Neural cell (in vitro differentiated cells): ENCODE measurements at regions not wholly inside any gene's neighbourhood (a gene's known extent, or its start where the extent isn't known, plus 50 kb on each side); places are given as distances from the start of the nearest gene placed in this dataset.

Experiments used
- H2AFZ ChIP-seq: fragments of 200-600, 300-800 bp; sonication (generic), shearing (Covaris generic); 2 replicates; pipeline ENCODE4 v1.6.0; 2014; ENCODE audit warnings: low read depth, mild to moderate bottlenecking, antibody characterized with exemption, low read length, moderate library complexity
- H3F3A ChIP-seq: fragments of 200-600 bp; shearing (Covaris generic); 2 replicates; pipeline ENCODE4 v1.6.1; 2016; ENCODE audit warnings: mild to moderate bottlenecking, moderate library complexity, mixed read lengths, antibody characterized with exemption, low read length; ENCODE audit not compliant: insufficient read depth, poor library complexity, severe bottlenecking
- H3K27ac ChIP-seq: fragments of 200-600, 300-800 bp; sonication (generic), shearing (Covaris generic); 2 replicates; pipeline ENCODE4 v1.5.1; 2014; ENCODE audit warnings: mild to moderate bottlenecking, low read length, moderate library complexity
- H3K27me3 ChIP-seq: fragments of 300-800, 200-600 bp; sonication (generic), shearing (Covaris generic); 2 replicates; pipeline ENCODE4 v1.6.0; 2014; ENCODE audit warnings: mild to moderate bottlenecking, low read depth, low read length, moderate library complexity; ENCODE audit not compliant: insufficient read depth
- H3K36me3 ChIP-seq: fragments of 300-800, 200-600 bp; sonication (generic), shearing (Covaris generic); 2 replicates; pipeline ENCODE4 v1.5.1; 2014; ENCODE audit warnings: mild to moderate bottlenecking, antibody characterized with exemption, low read length, moderate library complexity; ENCODE audit not compliant: insufficient read depth
- H3K4me2 ChIP-seq: fragments of 300-800, 200-600 bp; sonication (generic), shearing (Covaris generic); 2 replicates; pipeline ENCODE4 v1.6.0; 2014; ENCODE audit warnings: mild to moderate bottlenecking, low read length
- H3K4me3 ChIP-seq: fragments of 300-800, 200-600 bp; sonication (generic), shearing (Covaris generic); 2 replicates; pipeline ENCODE4 v1.5.1; 2014; ENCODE audit warnings: mild to moderate bottlenecking, low read length, moderate library complexity
- H3K79me2 ChIP-seq: fragments of 200-600 bp; shearing (Covaris generic); replicated peaks from 2 replicates; pipeline ENCODE4 v1.6.0; 2014; ENCODE audit warnings: mild to moderate bottlenecking, low read length, moderate library complexity; ENCODE audit not compliant: insufficient read depth
- H3K9ac ChIP-seq: fragments of 300-800, 200-600 bp; sonication (generic), shearing (Covaris generic); 2 replicates; pipeline ENCODE4 v1.6.1; 2016; ENCODE audit warnings: mild to moderate bottlenecking, low read length, mixed read lengths
- H3K9me2 ChIP-seq: fragments of 200-600 bp; shearing (Covaris generic); 2 replicates; pipeline ENCODE4 v1.6.1; 2016; ENCODE audit warnings: mild to moderate bottlenecking, low read length, mixed read lengths; ENCODE audit not compliant: insufficient read depth
- H3K9me3 ChIP-seq: fragments of 200-600, 300-800 bp; sonication (generic), shearing (Covaris generic); 2 replicates; pipeline ENCODE4 v1.6.1; 2016; ENCODE audit warnings: mild to moderate bottlenecking, mixed run types, low read length, moderate library complexity, mixed read lengths
- H4K20me1 ChIP-seq: fragments of 200-600 bp; shearing (Covaris generic); 2 replicates; pipeline ENCODE4 v1.6.1; 2016; ENCODE audit warnings: mild to moderate bottlenecking, mixed run types; ENCODE audit not compliant: insufficient read depth
- EP300 ChIP-seq: fragments of 450-650 bp; conservative IDR thresholded peaks from 2 replicates; pipeline ENCODE4 v1.6.1; 2014; ENCODE audit warnings: antibody characterized with exemption, mild to moderate bottlenecking, moderate library complexity; ENCODE audit not compliant: poor library complexity, severe bottlenecking
- EZH2 ChIP-seq: fragments of 200-600, 300-800 bp; shearing (Covaris generic), sonication (generic); IDR thresholded peaks from 2 replicates; pipeline ENCODE4 v1.6.1; 2014; ENCODE audit warnings: antibody characterized with exemption, low read length, borderline replicate concordance, mild to moderate bottlenecking; ENCODE audit not compliant: insufficient read depth, poor library complexity, severe bottlenecking
- MXI1 ChIP-seq: fragments of 450-650 bp; conservative IDR thresholded peaks from 2 replicates; pipeline ENCODE4 v1.6.1; 2014; ENCODE audit warnings: antibody characterized with exemption, mild to moderate bottlenecking; ENCODE audit not compliant: poor library complexity, severe bottlenecking
- POLR2AphosphoS5 ChIP-seq: IDR thresholded peaks from 2 replicates; pipeline ENCODE4 v1.6.1; 2012
- RAD21 ChIP-seq: fragments of 450-650 bp; conservative IDR thresholded peaks from 2 replicates; pipeline ENCODE4 v1.6.1; 2014; ENCODE audit warnings: antibody characterized with exemption, mild to moderate bottlenecking, moderate library complexity
- SMC3 ChIP-seq: fragments of 450-650 bp; conservative IDR thresholded peaks from 2 replicates; pipeline ENCODE4 v1.6.1; 2014; ENCODE audit warnings: antibody characterized with exemption, mild to moderate bottlenecking, moderate library complexity; ENCODE audit not compliant: poor library complexity
- TAF1 ChIP-seq: IDR thresholded peaks from 2 replicates; pipeline ENCODE4 v1.6.1; 2012; ENCODE audit warnings: low read depth
- TF ChIP-seq, protein P1 (sequence below): IDR thresholded peaks from 2 replicates; pipeline ENCODE4 v1.6.1; 2012; ENCODE audit warnings: borderline replicate concordance
- TF ChIP-seq, protein P2 (sequence below): fragments of 450-650 bp; IDR thresholded peaks from 2 replicates; pipeline ENCODE4 v1.5.1; 2014; ENCODE audit warnings: antibody characterized with exemption, mild to moderate bottlenecking, moderate library complexity; ENCODE audit not compliant: poor library complexity, severe bottlenecking

DNA sequence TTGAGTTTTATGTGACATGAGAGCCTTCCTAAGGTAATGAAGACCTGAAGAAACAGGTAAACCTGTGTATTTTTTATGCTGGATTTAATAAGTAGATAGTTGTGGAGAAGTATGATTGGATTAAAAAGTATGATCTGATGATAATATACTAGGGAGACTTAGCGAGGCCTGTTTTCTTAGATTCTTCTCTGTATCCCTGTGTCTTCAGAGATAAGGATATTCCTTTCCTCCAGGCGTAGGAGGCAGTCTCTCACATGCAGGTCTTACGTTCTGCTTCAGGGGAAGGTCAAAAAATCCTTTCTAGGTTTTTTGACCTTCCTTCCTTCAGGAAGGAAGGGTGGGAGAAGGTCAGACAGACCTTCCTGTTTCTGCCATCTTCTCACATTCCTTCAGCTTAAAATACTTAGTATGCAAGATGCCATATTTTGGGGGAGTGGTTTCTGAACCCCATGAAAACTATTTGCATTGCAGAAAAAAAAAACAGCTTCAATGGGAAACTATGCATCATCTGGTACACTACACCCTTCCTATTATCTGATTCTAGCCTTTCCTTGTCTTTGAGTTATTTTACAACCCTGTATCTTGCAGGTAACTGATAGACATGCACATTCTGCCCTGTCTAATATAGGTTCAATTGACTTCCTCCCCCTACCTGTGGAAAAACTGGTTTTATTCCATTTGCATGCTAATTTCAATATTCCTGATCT, 57.3 kb upstream of the ZNF608 start:
- Histone ChIP-seq H3K9me3 (no peaks in the 10 kb centered on the region), H4K20me1 (no peaks in the 10 kb centered on the region), H3K27me3 (no peaks in the 10 kb centered on the region), H3K27ac (no peak overlapping the region), H3K36me3 (no peaks in the 10 kb centered on the region), H3K79me2 (no peaks in the 10 kb centered on the region), H3F3A (peaks cover 10% of the 10 kb centered on the region), H3K4me3 (no peak overlapping the region), H3K4me2 (no peak overlapping the region), H3K9me2 (no peaks in the 10 kb centered on the region), H3K9ac (no peak overlapping the region), H2AFZ (no peak overlapping the region)
- TF ChIP-seq EZH2 (no peak), EP300 (no peak)
- TF ChIP-seq, protein P1, sequence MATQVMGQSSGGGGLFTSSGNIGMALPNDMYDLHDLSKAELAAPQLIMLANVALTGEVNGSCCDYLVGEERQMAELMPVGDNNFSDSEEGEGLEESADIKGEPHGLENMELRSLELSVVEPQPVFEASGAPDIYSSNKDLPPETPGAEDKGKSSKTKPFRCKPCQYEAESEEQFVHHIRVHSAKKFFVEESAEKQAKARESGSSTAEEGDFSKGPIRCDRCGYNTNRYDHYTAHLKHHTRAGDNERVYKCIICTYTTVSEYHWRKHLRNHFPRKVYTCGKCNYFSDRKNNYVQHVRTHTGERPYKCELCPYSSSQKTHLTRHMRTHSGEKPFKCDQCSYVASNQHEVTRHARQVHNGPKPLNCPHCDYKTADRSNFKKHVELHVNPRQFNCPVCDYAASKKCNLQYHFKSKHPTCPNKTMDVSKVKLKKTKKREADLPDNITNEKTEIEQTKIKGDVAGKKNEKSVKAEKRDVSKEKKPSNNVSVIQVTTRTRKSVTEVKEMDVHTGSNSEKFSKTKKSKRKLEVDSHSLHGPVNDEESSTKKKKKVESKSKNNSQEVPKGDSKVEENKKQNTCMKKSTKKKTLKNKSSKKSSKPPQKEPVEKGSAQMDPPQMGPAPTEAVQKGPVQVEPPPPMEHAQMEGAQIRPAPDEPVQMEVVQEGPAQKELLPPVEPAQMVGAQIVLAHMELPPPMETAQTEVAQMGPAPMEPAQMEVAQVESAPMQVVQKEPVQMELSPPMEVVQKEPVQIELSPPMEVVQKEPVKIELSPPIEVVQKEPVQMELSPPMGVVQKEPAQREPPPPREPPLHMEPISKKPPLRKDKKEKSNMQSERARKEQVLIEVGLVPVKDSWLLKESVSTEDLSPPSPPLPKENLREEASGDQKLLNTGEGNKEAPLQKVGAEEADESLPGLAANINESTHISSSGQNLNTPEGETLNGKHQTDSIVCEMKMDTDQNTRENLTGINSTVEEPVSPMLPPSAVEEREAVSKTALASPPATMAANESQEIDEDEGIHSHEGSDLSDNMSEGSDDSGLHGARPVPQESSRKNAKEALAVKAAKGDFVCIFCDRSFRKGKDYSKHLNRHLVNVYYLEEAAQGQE: no peak
- TF ChIP-seq, protein P2, sequence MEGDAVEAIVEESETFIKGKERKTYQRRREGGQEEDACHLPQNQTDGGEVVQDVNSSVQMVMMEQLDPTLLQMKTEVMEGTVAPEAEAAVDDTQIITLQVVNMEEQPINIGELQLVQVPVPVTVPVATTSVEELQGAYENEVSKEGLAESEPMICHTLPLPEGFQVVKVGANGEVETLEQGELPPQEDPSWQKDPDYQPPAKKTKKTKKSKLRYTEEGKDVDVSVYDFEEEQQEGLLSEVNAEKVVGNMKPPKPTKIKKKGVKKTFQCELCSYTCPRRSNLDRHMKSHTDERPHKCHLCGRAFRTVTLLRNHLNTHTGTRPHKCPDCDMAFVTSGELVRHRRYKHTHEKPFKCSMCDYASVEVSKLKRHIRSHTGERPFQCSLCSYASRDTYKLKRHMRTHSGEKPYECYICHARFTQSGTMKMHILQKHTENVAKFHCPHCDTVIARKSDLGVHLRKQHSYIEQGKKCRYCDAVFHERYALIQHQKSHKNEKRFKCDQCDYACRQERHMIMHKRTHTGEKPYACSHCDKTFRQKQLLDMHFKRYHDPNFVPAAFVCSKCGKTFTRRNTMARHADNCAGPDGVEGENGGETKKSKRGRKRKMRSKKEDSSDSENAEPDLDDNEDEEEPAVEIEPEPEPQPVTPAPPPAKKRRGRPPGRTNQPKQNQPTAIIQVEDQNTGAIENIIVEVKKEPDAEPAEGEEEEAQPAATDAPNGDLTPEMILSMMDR: no peak

GRCh38 chr5:124806026-124806372, 59.6 kb upstream of the ZNF608 start:
- TF ChIP-seq MXI1 (no peak), SMC3 (no peak), EZH2 (no peak), EP300 (no peak), POLR2AphosphoS5 (no peak), TAF1 (no peak), RAD21 (no peak)
- TF ChIP-seq, protein P1: no peak
- TF ChIP-seq, protein P2: no peak

More at GRCh38 chr5:124806026-124806372, 59.6 kb upstream of the ZNF608 start:
- Histone ChIP-seq H3K9me2 (no peaks in the 10 kb centered on the region), H3K36me3 (no peaks in the 10 kb centered on the region), H3K27me3 (no peaks in the 10 kb centered on the region), H3K27ac (peak overlapping the region; percentile 53), H4K20me1 (no peaks in the 10 kb centered on the region), H3K79me2 (no peaks in the 10 kb centered on the region), H3K4me3 (peak overlapping the region; percentile 22), H3K9me3 (no peaks in the 10 kb centered on the region), H2AFZ (no peak overlapping the region), H3F3A (peaks cover 10% of the 10 kb centered on the region), H3K4me2 (no peak overlapping the region), H3K9ac (peak overlapping the region; percentile 9)
